ENCODE measurements at regions not wholly inside any gene's neighbourhood (a gene's known extent, or its start where the extent isn't known, plus 50 kb on each side); places are given as distances from the start of the nearest gene placed in this dataset.

- no peak for ATAC-seq (ENCODE audit: insufficient number of reproducible peaks, low FRiP score, low read depth)
- no peak overlapping the region for H3K27ac ChIP-seq
- no peaks in the 10 kb centered on the region for H3K27me3 ChIP-seq (replicated peaks; ENCODE audit: insufficient read depth)
- no peak overlapping the region for H3K4me3 ChIP-seq
- H3K4me1 ChIP-seq (ENCODE audit: control insufficient read depth in 1 of 2, low read depth in 2 of 2): no peaks in the 10 kb centered on the region
- DNase-seq (ENCODE audit: low spot score): no peak
- TF ChIP-seq CTCF (IDR thresholded peaks at IDR 0.05): no peak
- no peaks in the 10 kb centered on the region for H3K9me3 ChIP-seq
- H3K36me3 ChIP-seq: no peaks in the 10 kb centered on the region
These were observed 191.4 kb downstream of the MINAR1 start for GRCh38 chr15:79623488-79623887.

DNA sequence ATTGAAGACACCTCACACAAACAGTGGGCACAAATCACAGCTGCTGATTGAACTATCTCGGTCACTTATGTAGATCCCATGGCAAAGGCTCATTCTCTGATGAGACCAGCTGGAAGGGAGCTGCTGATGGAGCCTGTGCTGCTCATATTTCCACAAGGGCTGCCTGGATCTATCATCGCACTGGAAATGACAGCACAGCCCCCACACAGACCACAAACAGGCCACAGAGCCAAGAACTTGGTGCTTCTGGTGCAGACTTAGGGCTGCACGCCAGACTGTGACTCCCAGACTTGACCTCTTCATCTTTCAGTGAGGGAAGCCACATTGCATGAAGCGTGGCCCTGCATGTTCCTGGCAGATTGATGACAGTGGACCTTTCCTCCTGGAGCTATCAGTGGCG is 197.6 kb downstream of the MINAR1 start:
- no peak for DNase-seq (ENCODE audit: low spot score)
- H3K9me3 ChIP-seq: no peaks in the 10 kb centered on the region
- H3K36me3 ChIP-seq: no peaks in the 10 kb centered on the region
- no peaks in the 10 kb centered on the region for H3K27me3 ChIP-seq (replicated peaks; ENCODE audit: insufficient read depth)
- H3K4me1 ChIP-seq (ENCODE audit: control insufficient read depth in 1 of 2, low read depth in 2 of 2): no peaks in the 10 kb centered on the region
- no peak for ATAC-seq (ENCODE audit: insufficient number of reproducible peaks, low FRiP score, low read depth)
- H3K27ac ChIP-seq: no peak overlapping the region
- H3K4me3 ChIP-seq: no peak overlapping the region
- no peak for TF ChIP-seq CTCF (IDR thresholded peaks at IDR 0.05)

DNA sequence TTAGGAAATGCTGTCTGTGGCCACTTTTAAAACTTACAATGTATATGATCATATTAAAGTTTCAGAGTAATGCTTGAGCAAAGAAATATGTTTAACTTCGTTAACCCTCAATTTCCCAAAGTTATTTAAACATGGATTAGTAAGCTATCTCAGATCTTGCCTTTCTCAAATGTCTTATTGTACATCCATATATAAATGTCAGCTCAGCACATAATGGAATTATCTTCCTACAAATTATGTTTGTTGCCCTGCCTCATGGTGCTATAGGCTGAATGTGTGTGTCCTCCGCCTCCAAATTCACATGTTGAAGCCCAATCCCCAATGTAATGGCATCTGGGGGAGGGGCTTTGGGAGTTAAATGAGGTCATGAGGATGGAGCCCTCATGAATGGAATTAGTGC is 200.3 kb downstream of the MINAR1 start:
- DNase-seq (ENCODE audit: low spot score) (no peak), ATAC-seq (ENCODE audit: insufficient number of reproducible peaks, low FRiP score, low read depth) (no peak)
- no peaks in the 10 kb centered on the region for H3K27me3 ChIP-seq (replicated peaks; ENCODE audit: insufficient read depth)
- no peaks in the 10 kb centered on the region for H3K4me1 ChIP-seq (ENCODE audit: control insufficient read depth in 1 of 2, low read depth in 2 of 2)
- H3K36me3 ChIP-seq: no peaks in the 10 kb centered on the region
- no peak overlapping the region for H3K4me3 ChIP-seq
- H3K9me3 ChIP-seq: no peaks in the 10 kb centered on the region
- TF ChIP-seq CTCF (IDR thresholded peaks at IDR 0.05): no peak
- H3K27ac ChIP-seq: no peak overlapping the region

- Histone ChIP-seq H3K36me3 (no peaks in the 10 kb centered on the region), H3K27me3 (replicated peaks; ENCODE audit: insufficient read depth) (no peaks in the 10 kb centered on the region), H3K4me3 (no peak overlapping the region), H3K27ac (no peak overlapping the region), H3K9me3 (no peaks in the 10 kb centered on the region), H3K4me1 (ENCODE audit: control insufficient read depth in 1 of 2, low read depth in 2 of 2) (no peaks in the 10 kb centered on the region)
- no peak for TF ChIP-seq CTCF (IDR thresholded peaks at IDR 0.05)
- no peak for DNase-seq (ENCODE audit: low spot score)
- ATAC-seq (ENCODE audit: insufficient number of reproducible peaks, low FRiP score, low read depth): no peak
These were observed 203.1 kb downstream of the MINAR1 start for GRCh38 chr15:79635149-79635771.

DNA sequence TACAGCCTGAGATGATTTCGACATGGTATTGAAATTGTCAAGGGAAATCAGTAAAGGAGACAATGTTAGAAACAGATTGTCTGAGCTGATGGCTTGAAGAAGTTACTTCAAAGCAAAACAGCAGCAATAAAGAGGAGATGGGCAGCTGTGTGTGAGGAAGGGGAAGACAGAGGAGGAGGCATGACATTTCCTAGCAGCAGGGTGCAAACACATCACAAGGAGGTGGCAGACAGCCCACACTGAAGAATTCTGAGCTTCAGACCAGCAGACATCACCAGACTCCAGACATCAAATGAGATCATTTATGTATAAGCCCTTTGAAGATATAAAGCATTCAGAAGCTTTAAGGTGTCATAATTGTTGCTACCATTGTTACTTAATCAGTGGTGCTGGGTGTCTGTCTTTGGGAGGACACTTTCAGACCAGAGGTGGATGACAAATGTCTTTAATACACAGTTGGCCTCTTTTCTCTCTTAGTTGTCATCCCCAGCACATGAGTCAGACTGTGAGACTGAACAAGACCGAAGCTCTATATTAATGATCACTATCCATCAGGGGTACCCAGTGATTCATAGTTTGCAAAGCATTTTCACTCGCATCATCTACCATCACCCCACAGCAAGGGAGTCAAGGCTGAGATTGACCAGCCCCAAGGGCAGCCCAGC is 203.9 kb downstream of the MINAR1 start:
- ATAC-seq (ENCODE audit: insufficient number of reproducible peaks, low FRiP score, low read depth): no peak
- Histone ChIP-seq H3K4me3 (no peak overlapping the region), H3K27ac (no peak overlapping the region), H3K4me1 (ENCODE audit: control insufficient read depth in 1 of 2, low read depth in 2 of 2) (no peaks in the 10 kb centered on the region), H3K36me3 (no peaks in the 10 kb centered on the region), H3K27me3 (replicated peaks; ENCODE audit: insufficient read depth) (no peaks in the 10 kb centered on the region), H3K9me3 (no peaks in the 10 kb centered on the region)
- no peak for DNase-seq (ENCODE audit: low spot score)
- TF ChIP-seq CTCF (IDR thresholded peaks at IDR 0.05): no peak
